HEK293T (cell line): ENCODE measurements at regions not wholly inside any gene's neighbourhood (a gene's known extent, or its start where the extent isn't known, plus 50 kb on each side); places are given as distances from the start of the nearest gene placed in this dataset.

Experiments used
- FOXM1 ChIP-seq: fragments of 450-650 bp; IDR thresholded peaks from 2 replicates; pipeline ENCODE4 v1.6.1; 2017; ENCODE audit warnings: mild to moderate bottlenecking, borderline replicate concordance
- LEF1 ChIP-seq: fragments of 450-650 bp; IDR thresholded peaks from 2 replicates; pipeline ENCODE4 v1.6.1; 2017; ENCODE audit warnings: mild to moderate bottlenecking, borderline replicate concordance

DNA sequence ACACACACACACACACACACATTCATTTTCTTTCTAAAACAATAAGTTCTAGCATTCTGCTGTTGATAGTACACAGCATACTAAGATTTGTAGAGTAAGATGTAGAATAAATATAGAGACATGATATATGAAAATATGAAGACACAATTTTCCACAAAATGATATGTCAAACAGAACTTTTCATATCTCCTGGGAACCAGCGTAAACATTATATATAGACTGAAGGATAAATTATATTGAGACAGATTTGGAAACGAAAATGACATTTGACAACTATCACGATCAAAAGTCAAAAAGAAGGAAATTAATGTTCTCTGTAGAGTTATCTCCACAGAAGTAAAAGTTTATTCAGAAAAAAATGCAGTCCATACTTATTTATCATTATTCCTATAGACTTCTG, 1605.7 kb upstream of the SLC10A2 start:
- TF ChIP-seq LEF1: no peak
- TF ChIP-seq FOXM1: no peak
